ENCODE measurements at regions not wholly inside any gene's neighbourhood (a gene's known extent, or its start where the extent isn't known, plus 50 kb on each side); places are given as distances from the start of the nearest gene placed in this dataset.

- TF ChIP-seq CTCF (IDR thresholded peaks at IDR 0.05): no peak
- no peak for TF ChIP-seq EP300 (IDR thresholded peaks at IDR 0.05)
These were observed 268.7 kb downstream of the PTGER3 start for GRCh38 chr1:70778934-70779333.
